Stimulated activated CD8-positive, alpha-beta memory T cell treated with anti-CD3 and anti-CD28 coated beads, Interleukin-12 subunit alpha, Interleukin-12 subunit beta, amount 100 ng/mL, for 24 hours (primary cell): ENCODE measurements at regions not wholly inside any gene's neighbourhood (a gene's known extent, or its start where the extent isn't known, plus 50 kb on each side); places are given as distances from the start of the nearest gene placed in this dataset.
A peak's percentile ranks its signal among the peaks of the same experiment; 100 is the strongest.

Experiments used
- DNase-seq: peaks from one replicate; pipeline ENCODE4 v3.0.0-alpha.2; 2020; ENCODE audit errors: extremely low read depth

- no peak for DNase-seq
Observed at GRCh38 chr13:48761256-48761655, 107.5 kb downstream of the CYSLTR2 start.

- peak; percentile 43 for DNase-seq
Observed at GRCh38 chr13:48769107-48769704, 115.5 kb downstream of the CYSLTR2 start.

GRCh38 chr13:48770372-48770771, 116.6 kb downstream of the CYSLTR2 start:
- no peak for DNase-seq

GRCh38 chr13:48772908-48773307, 119.2 kb downstream of the CYSLTR2 start:
- no peak for DNase-seq

- DNase-seq = no peak
Observed at GRCh38 chr13:48773531-48774275, 120.0 kb downstream of the CYSLTR2 start.

GRCh38 chr13:48775285-48775684, 121.6 kb downstream of the CYSLTR2 start:
- DNase-seq = no peak

- DNase-seq = no peak
Observed at GRCh38 chr13:48775804-48776203, 122.1 kb downstream of the CYSLTR2 start.

GRCh38 chr13:48776401-48776800, 122.7 kb downstream of the CYSLTR2 start:
- DNase-seq = no peak

GRCh38 chr13:48778610-48779009, 124.9 kb downstream of the CYSLTR2 start:
- no peak for DNase-seq

GRCh38 chr13:48780713-48781341, 127.1 kb downstream of the CYSLTR2 start:
- DNase-seq = no peak

GRCh38 chr13:48782429-48782840, 128.7 kb downstream of the CYSLTR2 start:
- DNase-seq = no peak

GRCh38 chr13:48783181-48783630, 129.5 kb downstream of the CYSLTR2 start:
- DNase-seq = no peak

GRCh38 chr13:48783695-48784230, 130.0 kb downstream of the CYSLTR2 start:
- DNase-seq = no peak

GRCh38 chr13:48784916-48785548, 131.3 kb downstream of the CYSLTR2 start:
- no peak for DNase-seq

- DNase-seq = no peak
Observed at GRCh38 chr13:48790199-48790598, 136.5 kb downstream of the CYSLTR2 start.

GRCh38 chr13:48790966-48791365, 137.2 kb downstream of the CYSLTR2 start:
- no peak for DNase-seq

GRCh38 chr13:48797127-48797526, 143.4 kb downstream of the CYSLTR2 start:
- no peak for DNase-seq

GRCh38 chr13:48797761-48798160, 144.0 kb downstream of the CYSLTR2 start:
- DNase-seq = no peak

- no peak for DNase-seq
Observed at GRCh38 chr13:48798180-48798579, 144.5 kb downstream of the CYSLTR2 start.

- DNase-seq = no peak
Observed at GRCh38 chr13:48801255-48801654, 147.5 kb downstream of the CYSLTR2 start.

GRCh38 chr13:48804821-48805601, 151.3 kb downstream of the CYSLTR2 start:
- no peak for DNase-seq
